Mucosa of rectum (tissue), 2 donors: ENCODE measurements at regions not wholly inside any gene's neighbourhood (a gene's known extent, or its start where the extent isn't known, plus 50 kb on each side); places are given as distances from the start of the nearest gene placed in this dataset.

ENCODE experiments used
- H3K27ac ChIP-seq, 2 donors: one replicate each; pipeline ENCODE4 v1.7.0; 2013; ENCODE audit warnings: inconsistent platforms in 2 of 2, low read depth in 2 of 2, low read length in 2 of 2
- H3K27me3 ChIP-seq, 2 donors: one replicate each; pipeline ENCODE4 v1.7.0; 2013; ENCODE audit warnings: low read length in 2 of 2; ENCODE audit not compliant: control insufficient read depth in 2 of 2, insufficient read depth in 2 of 2
- H3K36me3 ChIP-seq, 2 donors: one replicate each; pipeline ENCODE4 v1.7.0; 2013; ENCODE audit warnings: low read length in 2 of 2; ENCODE audit not compliant: control insufficient read depth in 2 of 2, insufficient read depth in 2 of 2
- H3K4me1 ChIP-seq, 2 donors: one replicate each; pipeline ENCODE4 v1.7.0; 2013; ENCODE audit warnings: low read length in 2 of 2, mild to moderate bottlenecking in 1 of 2; ENCODE audit not compliant: control insufficient read depth in 2 of 2, insufficient read depth in 2 of 2
- H3K4me3 ChIP-seq, 2 donors: one replicate each; pipeline ENCODE4 v1.7.0; 2013; ENCODE audit warnings: low read length in 2 of 2
- H3K9ac ChIP-seq, 2 donors: one replicate each; pipeline ENCODE4 v1.7.0; 2013; ENCODE audit warnings: low read length in 2 of 2, low read depth in 1 of 2, mild to moderate bottlenecking in 1 of 2
- H3K9me3 ChIP-seq, 2 donors: one replicate each; pipeline ENCODE4 v1.7.0; 2013; ENCODE audit warnings: low read length in 2 of 2; ENCODE audit not compliant: control insufficient read depth in 2 of 2
- donor health status: healthy.
- donor health status: Normal muscosa, but diverticular disease.

DNA sequence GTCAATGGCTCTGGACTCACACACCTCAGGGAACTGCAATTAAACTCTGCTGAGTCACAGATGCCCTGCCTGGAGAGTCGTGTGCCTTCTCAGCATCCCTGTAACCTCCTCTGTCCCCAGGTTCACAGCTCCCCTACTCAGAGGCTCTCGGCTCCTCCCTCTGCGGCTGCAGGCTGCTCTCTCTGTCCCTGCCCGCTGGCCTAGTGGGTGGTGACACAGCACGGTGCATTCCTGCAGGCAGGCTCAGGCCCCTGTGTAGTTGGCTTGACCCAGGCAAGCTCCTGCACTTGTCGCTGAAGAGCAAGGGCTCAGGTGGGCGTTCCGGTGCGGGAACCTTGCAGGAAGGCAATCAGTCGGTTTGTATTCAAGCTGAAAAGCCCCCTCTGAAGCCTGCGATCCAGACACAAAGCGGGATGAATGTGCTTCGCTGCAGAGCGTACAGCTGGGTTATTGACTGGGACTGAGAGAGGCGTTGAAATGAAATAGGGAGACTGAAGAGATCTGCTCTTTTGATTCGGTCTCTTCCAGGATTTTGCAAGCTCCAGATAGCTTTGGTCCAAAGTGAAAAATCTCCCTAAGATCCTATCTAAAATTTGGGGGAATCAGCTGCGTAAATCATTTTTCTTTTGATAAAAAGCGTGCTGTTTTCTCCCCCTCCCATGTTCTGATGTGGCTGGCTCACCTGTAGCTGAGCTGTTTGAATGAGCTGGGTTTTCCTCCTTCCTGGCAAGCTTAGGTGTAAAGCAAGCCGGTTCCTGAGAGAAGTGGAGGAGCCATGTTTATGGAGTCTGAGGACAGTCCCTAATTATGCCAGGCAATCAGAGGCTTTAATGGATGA, 208.7 kb upstream of the PHYHIPL start:
- no peak overlapping the region for H3K27ac ChIP-seq
- H3K9me3 ChIP-seq: no peaks in the 10 kb centered on the region
- H3K9ac ChIP-seq: no peak overlapping the region
- no peaks in the 10 kb centered on the region for H3K27me3 ChIP-seq
- H3K4me1 ChIP-seq: no peaks in the 10 kb centered on the region
- H3K36me3 ChIP-seq: no peaks in the 10 kb centered on the region
- no peak overlapping the region for H3K4me3 ChIP-seq

DNA sequence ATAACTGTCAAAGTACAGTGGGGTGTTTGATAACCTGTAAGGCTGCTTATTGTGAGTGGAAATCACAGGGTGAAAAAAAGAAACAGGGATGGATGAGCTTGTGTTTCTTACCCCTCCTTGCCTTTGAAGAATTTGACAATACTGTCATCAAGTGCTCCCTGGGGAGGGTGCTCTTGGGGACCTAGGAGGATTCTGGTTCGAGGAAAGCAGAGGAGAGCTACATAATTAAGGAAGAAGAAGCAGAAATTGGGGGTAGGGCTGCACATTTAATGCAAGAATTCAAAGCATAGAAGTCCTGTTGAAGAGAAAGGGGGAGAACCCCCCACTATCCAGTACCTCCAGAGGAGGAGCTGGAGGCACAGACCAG, 208.1 kb upstream of the PHYHIPL start:
- H3K27me3 ChIP-seq: no peaks in the 10 kb centered on the region
- H3K27ac ChIP-seq: no peak overlapping the region
- H3K36me3 ChIP-seq: no peaks in the 10 kb centered on the region
- no peaks in the 10 kb centered on the region for H3K9me3 ChIP-seq
- no peaks in the 10 kb centered on the region for H3K4me1 ChIP-seq
- no peak overlapping the region for H3K4me3 ChIP-seq
- H3K9ac ChIP-seq: no peak overlapping the region

DNA sequence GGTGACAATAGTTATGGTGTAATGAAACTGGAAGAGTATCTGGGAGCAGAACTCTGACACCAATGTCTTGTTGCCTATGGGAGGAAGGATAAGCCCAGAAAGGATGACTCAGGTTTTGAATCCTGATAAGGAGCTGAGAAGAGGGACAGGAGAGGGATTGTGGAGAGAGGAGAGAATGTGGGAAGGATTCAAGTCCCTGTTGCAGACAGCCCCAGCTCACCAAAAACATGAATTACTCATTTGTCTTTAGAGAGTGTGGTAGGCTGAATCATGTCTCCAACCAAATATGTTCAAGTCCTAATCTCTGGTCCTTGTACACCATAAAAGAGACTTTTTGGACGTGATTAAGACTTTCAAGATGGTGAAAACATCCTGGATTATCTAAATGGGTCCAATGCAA, 206.9 kb upstream of the PHYHIPL start:
- Histone ChIP-seq H3K9ac (no peak overlapping the region), H3K9me3 (no peaks in the 10 kb centered on the region), H3K27me3 (no peaks in the 10 kb centered on the region), H3K4me1 (no peaks in the 10 kb centered on the region), H3K36me3 (no peaks in the 10 kb centered on the region), H3K27ac (no peak overlapping the region), H3K4me3 (no peak overlapping the region)

DNA sequence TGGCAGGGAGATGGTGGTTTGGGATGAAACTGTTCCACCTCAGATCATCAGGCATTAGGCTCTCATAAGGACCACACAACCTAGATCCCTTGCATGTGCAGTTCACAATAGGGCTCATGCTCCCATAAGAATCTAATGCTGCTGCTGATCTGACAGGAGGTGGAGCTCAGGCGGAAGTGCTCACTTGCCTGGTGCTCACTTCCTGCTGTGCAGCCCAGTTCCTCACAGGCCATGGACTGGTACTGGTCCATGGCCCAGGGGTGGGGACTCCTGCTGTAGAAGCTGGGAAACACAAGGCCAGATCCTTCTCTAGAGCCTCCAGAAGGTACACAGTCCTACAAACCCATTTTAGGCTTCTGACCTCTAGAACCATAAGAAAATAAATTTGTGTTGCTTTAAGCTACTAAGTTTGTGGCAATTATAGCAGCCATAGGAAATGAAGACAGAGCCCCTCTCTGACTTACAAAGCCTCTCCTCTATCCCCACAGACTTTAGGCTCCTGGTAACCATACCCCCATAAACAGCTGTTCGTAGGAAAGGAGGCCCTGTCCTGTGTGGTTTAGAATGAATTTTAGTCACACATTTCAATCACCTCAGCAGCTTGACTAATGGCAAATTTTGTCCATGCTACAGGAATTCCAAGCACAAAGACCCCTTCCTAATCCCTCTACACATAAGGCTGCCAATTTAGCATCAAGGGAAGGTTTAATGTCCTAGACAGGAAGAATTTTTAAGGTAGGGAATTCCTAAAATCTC, 206.1 kb upstream of the PHYHIPL start:
- no peak overlapping the region for H3K27ac ChIP-seq
- no peaks in the 10 kb centered on the region for H3K9me3 ChIP-seq
- no peaks in the 10 kb centered on the region for H3K27me3 ChIP-seq
- no peak overlapping the region for H3K9ac ChIP-seq
- no peaks in the 10 kb centered on the region for H3K4me1 ChIP-seq
- H3K36me3 ChIP-seq: no peaks in the 10 kb centered on the region
- no peak overlapping the region for H3K4me3 ChIP-seq

DNA sequence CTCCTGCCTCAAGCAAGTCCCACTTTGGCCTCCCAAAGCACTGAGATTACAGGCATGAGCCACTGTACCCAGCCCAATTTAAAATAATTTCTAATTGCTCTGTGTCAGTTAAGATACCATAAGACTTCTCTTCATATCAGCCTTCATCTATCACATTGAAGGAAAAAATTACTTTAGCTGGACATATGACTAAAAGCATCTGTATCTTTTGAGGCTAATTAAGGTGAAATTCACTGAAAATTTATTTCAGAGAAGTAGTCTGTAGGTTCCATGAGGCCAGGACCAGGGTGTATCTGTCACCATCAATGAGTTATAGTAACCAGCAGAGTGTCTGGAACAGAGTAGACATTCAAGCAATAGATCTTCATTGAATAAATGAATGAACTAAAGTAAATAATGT, 205.2 kb upstream of the PHYHIPL start:
- Histone ChIP-seq H3K4me3 (no peak overlapping the region), H3K27ac (no peak overlapping the region)

DNA sequence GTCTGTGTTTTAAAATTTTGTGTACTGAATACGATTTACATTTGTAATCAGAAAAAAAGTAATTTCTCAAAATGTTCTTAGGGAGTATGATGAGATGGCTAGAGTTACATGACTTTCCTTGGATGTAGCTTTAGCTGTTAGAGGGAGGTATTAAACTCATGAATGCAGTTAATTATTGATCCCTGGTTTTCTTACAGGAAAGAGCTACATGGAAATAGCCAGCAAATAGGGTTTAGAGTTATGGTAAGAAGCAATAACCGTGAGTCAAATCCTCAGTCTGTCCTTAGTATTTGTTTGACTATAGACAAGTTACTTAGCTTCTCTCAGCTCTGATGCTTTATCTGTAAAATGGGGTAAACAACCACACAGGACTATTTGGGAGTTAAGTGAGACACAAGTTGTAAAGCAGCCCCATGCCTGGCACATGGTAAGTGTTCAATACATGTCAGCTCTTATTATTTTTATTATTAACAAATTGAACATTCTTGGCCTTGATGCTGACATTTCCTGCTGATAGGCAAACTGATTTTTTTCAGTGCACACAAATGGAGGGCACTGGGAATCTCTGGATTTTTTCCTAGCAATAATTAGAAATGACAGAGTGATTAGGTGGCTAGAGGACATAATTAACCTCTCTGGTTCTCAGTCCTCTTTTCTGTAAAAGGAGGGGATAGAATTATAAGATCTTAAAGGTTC, 204.5 kb upstream of the PHYHIPL start:
- H3K27ac ChIP-seq: no peak overlapping the region
- no peak overlapping the region for H3K4me3 ChIP-seq
- H3K36me3 ChIP-seq: no peaks in the 10 kb centered on the region

More for the DNA sequence above, 205.2 kb upstream of the PHYHIPL start:
- Histone ChIP-seq H3K4me1 (no peaks in the 10 kb centered on the region), H3K9ac (no peak overlapping the region), H3K36me3 (no peaks in the 10 kb centered on the region), H3K27me3 (no peaks in the 10 kb centered on the region), H3K9me3 (no peaks in the 10 kb centered on the region)

DNA sequence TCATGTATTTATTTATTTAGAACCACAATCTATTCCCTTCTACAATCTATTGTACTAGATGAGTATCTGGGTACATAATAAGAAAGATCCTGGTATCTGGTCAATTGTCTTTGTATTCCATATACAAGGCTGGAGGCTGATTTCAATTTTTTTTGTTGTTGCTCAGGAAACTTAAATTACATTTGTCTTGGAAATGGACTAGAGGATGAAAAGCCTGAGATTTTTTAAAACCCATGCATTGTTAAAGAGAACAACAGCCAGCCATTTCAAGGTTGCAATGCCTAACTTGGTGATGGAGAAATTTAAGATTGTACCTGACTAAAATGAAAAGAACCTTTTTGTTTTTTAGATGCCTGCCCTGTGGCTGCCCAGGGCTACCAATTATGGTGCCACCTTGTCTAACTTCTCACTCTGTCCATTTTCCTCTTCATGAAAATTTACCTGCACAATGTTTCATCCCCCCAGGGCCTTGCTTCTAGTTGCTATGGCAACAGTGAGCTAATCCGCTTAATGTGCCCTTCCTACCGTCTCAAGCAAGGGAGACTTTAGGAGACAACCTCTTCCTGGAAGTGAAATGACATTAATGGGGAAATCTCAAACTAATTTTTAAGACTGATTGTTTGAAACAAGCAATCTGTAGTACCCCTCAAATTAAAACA, 203.7 kb upstream of the PHYHIPL start:
- no peaks in the 10 kb centered on the region for H3K27me3 ChIP-seq
- no peaks in the 10 kb centered on the region for H3K9me3 ChIP-seq
- H3K4me1 ChIP-seq: no peaks in the 10 kb centered on the region
- no peak overlapping the region for H3K4me3 ChIP-seq
- H3K27ac ChIP-seq: no peak overlapping the region
- no peaks in the 10 kb centered on the region for H3K36me3 ChIP-seq
- H3K9ac ChIP-seq: no peak overlapping the region

More for the DNA sequence above, 204.5 kb upstream of the PHYHIPL start:
- Histone ChIP-seq H3K27me3 (no peaks in the 10 kb centered on the region), H3K9me3 (no peaks in the 10 kb centered on the region), H3K9ac (no peak overlapping the region), H3K4me1 (no peaks in the 10 kb centered on the region)

DNA sequence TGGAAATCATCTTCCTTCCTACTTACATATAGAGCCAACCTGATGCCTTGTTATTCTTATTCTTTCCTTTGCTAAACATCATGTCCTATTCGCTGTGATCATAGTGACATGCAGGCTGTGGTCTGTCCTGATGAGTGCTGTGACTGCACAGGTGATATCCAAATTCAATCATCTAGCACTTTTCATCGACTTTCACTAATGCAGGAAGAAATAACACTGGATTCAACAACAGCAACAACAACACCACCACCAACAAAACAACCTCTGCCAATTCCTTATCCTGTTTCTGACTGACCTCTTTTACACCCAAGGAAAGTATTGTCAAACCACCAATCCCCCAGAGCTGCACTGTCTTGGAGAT, 203.2 kb upstream of the PHYHIPL start:
- Histone ChIP-seq H3K36me3 (no peaks in the 10 kb centered on the region), H3K9ac (no peak overlapping the region), H3K27ac (no peak overlapping the region), H3K27me3 (no peaks in the 10 kb centered on the region), H3K9me3 (no peaks in the 10 kb centered on the region), H3K4me1 (no peaks in the 10 kb centered on the region), H3K4me3 (no peak overlapping the region)

DNA sequence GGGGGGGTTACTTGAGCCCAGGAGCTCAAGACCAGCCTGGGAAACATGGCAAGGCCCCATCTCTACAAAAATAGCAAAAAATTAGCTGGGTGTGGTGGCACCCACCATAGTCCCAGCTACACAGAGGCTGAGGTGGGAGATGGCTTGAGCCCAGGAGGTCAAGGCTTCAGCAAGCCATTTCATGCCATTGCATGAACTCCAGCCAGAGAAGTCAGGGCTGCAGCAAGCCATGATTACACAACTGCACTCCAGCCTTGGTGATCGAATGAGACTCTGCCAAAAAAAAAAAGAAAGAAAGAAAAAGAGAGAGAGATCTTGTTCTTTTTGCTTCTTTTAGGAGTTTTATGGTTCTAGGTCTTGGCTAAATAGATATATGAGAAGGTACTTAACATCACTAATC, 200.2 kb upstream of the PHYHIPL start:
- Histone ChIP-seq H3K4me1 (no peaks in the 10 kb centered on the region), H3K9ac (no peak overlapping the region), H3K36me3 (no peaks in the 10 kb centered on the region), H3K27me3 (no peaks in the 10 kb centered on the region), H3K9me3 (no peaks in the 10 kb centered on the region), H3K27ac (no peak overlapping the region), H3K4me3 (no peak overlapping the region)

DNA sequence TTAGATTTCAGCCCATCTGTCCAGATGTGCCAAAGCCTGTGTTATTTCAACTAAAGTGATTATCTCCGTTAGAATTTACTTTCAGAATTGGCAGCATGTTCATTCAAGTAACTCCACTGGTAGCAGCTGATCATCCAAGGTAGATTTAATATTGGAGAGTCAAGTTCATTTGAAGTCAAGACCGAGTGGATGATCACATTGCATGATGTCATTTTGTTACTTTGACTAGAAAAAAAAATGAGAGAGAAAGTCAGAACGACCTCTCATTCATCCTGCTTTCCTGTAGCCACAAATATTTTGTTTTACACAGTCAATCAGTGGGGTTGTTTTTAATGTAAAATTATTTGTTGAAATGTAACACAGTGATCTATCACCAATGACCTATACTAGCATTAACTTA, 196.7 kb upstream of the PHYHIPL start:
- no peaks in the 10 kb centered on the region for H3K36me3 ChIP-seq
- no peak overlapping the region for H3K27ac ChIP-seq
- no peaks in the 10 kb centered on the region for H3K4me1 ChIP-seq
- H3K4me3 ChIP-seq: no peak overlapping the region
- H3K27me3 ChIP-seq: no peaks in the 10 kb centered on the region
- no peaks in the 10 kb centered on the region for H3K9me3 ChIP-seq
- no peak overlapping the region for H3K9ac ChIP-seq
